ENCODE measurements at regions not wholly inside any gene's neighbourhood (a gene's known extent, or its start where the extent isn't known, plus 50 kb on each side); places are given as distances from the start of the nearest gene placed in this dataset.
"Not testable (repeated sequence)": the region's sequence is repeated elsewhere in the genome, so short reads cannot be mapped to it uniquely, and the experiment has no call there.

- no CpG with 5 or more reads among the region's 7 CpGs for WGBS, 2 donors (ENCODE audit: extremely low coverage in 2 of 2, insufficient read length in 2 of 2, insufficient replicate concordance in 1 of 2)
- Histone ChIP-seq H3K79me1 (ENCODE audit: low read depth, low read length) (no peaks in the 10 kb centered on the region), H3K4me2 (ENCODE audit: insufficient read depth, low read length, poor library complexity, severe bottlenecking) (no peak overlapping the region), H3K36me3 (replicated peaks in 1 of 2; ENCODE audit: control insufficient read depth in 2 of 2, insufficient read depth in 2 of 2, low read length in 2 of 2) (no peaks in the 10 kb centered on the region), H2AK5ac (ENCODE audit: low read depth, low read length) (no peak overlapping the region), H2BK5ac (ENCODE audit: low read length) (no peak overlapping the region), H3K27ac (replicated peaks; ENCODE audit: low read length) (no peak overlapping the region), H3K9me3 (replicated peaks in 1 of 2; ENCODE audit: control insufficient read depth in 2 of 2, insufficient read depth in 1 of 2, low read depth in 1 of 2, low read length in 2 of 2) (no peaks in the 10 kb centered on the region), H3K4me3 (ENCODE audit: low read length in 2 of 2) (no peak overlapping the region), H3K9ac (ENCODE audit: low read depth, low read length, poor library complexity) (no peak overlapping the region), H4K8ac (ENCODE audit: low read depth, low read length) (no peak overlapping the region), H3K27me3 (ENCODE audit: control insufficient read depth in 3 of 3, insufficient read depth in 3 of 3, low read depth in 1 of 3, low read length in 3 of 3) (no peaks in the 10 kb centered on the region), H3K18ac (ENCODE audit: low read length) (no peak overlapping the region), H2BK12ac (ENCODE audit: low read length) (no peak overlapping the region), H3K23ac (ENCODE audit: low read depth, low read length, poor library complexity) (no peak overlapping the region), H2AFZ (ENCODE audit: low read length) (no peak overlapping the region), H3K4ac (ENCODE audit: low read length) (no peak overlapping the region), H3K14ac (ENCODE audit: low read length) (no peak overlapping the region), H3K4me1 (ENCODE audit: control insufficient read depth in 2 of 2, insufficient read depth in 1 of 2, low read depth in 1 of 2, low read length in 2 of 2) (no peaks in the 10 kb centered on the region), H2BK120ac (ENCODE audit: low read depth, low read length) (no peak overlapping the region), H2BK15ac (ENCODE audit: low read length) (no peak overlapping the region), H4K91ac (ENCODE audit: low read depth, low read length, poor library complexity) (no peak overlapping the region)
- DNase-seq (ENCODE audit: low spot score) = no peak
Measured at GRCh38 chr4:79574741-79575451, 166.9 kb upstream of the GK2 start.

GRCh38 chr4:79563219-79563618, 155.2 kb upstream of the GK2 start:
- Histone ChIP-seq H4K8ac (ENCODE audit: low read depth, low read length) (no peak overlapping the region), H2BK5ac (ENCODE audit: low read length) (no peak overlapping the region), H3K4me2 (ENCODE audit: insufficient read depth, low read length, poor library complexity, severe bottlenecking) (no peak overlapping the region), H3K4ac (ENCODE audit: low read length) (no peak overlapping the region), H3K9me3 (replicated peaks in 1 of 2; ENCODE audit: control insufficient read depth in 2 of 2, insufficient read depth in 1 of 2, low read depth in 1 of 2, low read length in 2 of 2) (no peaks in the 10 kb centered on the region), H3K4me1 (ENCODE audit: control insufficient read depth in 2 of 2, insufficient read depth in 1 of 2, low read depth in 1 of 2, low read length in 2 of 2) (peaks cover 0 to 5% of the 10 kb centered on the region in 2 donors), H3K27me3 (ENCODE audit: control insufficient read depth in 3 of 3, insufficient read depth in 3 of 3, low read depth in 1 of 3, low read length in 3 of 3) (no peaks in the 10 kb centered on the region), H3K4me3 (ENCODE audit: low read length in 2 of 2) (no peak overlapping the region), H3K79me1 (ENCODE audit: low read depth, low read length) (no peaks in the 10 kb centered on the region), H3K18ac (ENCODE audit: low read length) (no peak overlapping the region), H3K14ac (ENCODE audit: low read length) (no peak overlapping the region), H4K91ac (ENCODE audit: low read depth, low read length, poor library complexity) (no peak overlapping the region), H3K36me3 (replicated peaks in 1 of 2; ENCODE audit: control insufficient read depth in 2 of 2, insufficient read depth in 2 of 2, low read length in 2 of 2) (no peaks in the 10 kb centered on the region), H2BK15ac (ENCODE audit: low read length) (no peak overlapping the region), H2AK5ac (ENCODE audit: low read depth, low read length) (no peak overlapping the region), H2BK12ac (ENCODE audit: low read length) (no peak overlapping the region), H2BK120ac (ENCODE audit: low read depth, low read length) (no peak overlapping the region), H3K9ac (ENCODE audit: low read depth, low read length, poor library complexity) (no peak overlapping the region), H2AFZ (ENCODE audit: low read length) (peak overlapping the region; percentile 24), H3K23ac (ENCODE audit: low read depth, low read length, poor library complexity) (no peak overlapping the region), H3K27ac (replicated peaks; ENCODE audit: low read length) (no peak overlapping the region)
- DNase-seq (ENCODE audit: low spot score) = no peak
- WGBS, 2 donors (ENCODE audit: extremely low coverage in 2 of 2, insufficient read length in 2 of 2, insufficient replicate concordance in 1 of 2) = no CpG with 5 or more reads among the region's 1 CpG

GRCh38 chr4:79561751-79562150, 153.7 kb upstream of the GK2 start:
- no peak overlapping the region for H2BK12ac ChIP-seq (ENCODE audit: low read length)
- WGBS, 2 donors (ENCODE audit: extremely low coverage in 2 of 2, insufficient read length in 2 of 2, insufficient replicate concordance in 1 of 2) = no CpG with 5 or more reads among the region's 1 CpG
- H3K4me2 ChIP-seq (ENCODE audit: insufficient read depth, low read length, poor library complexity, severe bottlenecking) = no peak overlapping the region
- H4K91ac ChIP-seq (ENCODE audit: low read depth, low read length, poor library complexity) = no peak overlapping the region
- H3K4me3 ChIP-seq (ENCODE audit: low read length in 2 of 2) = no peak overlapping the region
- no peak overlapping the region for H2BK15ac ChIP-seq (ENCODE audit: low read length)
- no peak overlapping the region for H2BK5ac ChIP-seq (ENCODE audit: low read length)
- H3K9ac ChIP-seq (ENCODE audit: low read depth, low read length, poor library complexity) = no peak overlapping the region
- no peak overlapping the region for H3K27ac ChIP-seq (replicated peaks; ENCODE audit: low read length)
- no peaks in the 10 kb centered on the region for H3K36me3 ChIP-seq (replicated peaks in 1 of 2; ENCODE audit: control insufficient read depth in 2 of 2, insufficient read depth in 2 of 2, low read length in 2 of 2)
- H3K14ac ChIP-seq (ENCODE audit: low read length) = no peak overlapping the region
- no peak overlapping the region for H2AK5ac ChIP-seq (ENCODE audit: low read depth, low read length)
- H3K4ac ChIP-seq (ENCODE audit: low read length) = no peak overlapping the region
- H3K18ac ChIP-seq (ENCODE audit: low read length) = no peak overlapping the region
- H3K9me3 ChIP-seq (replicated peaks in 1 of 2; ENCODE audit: control insufficient read depth in 2 of 2, insufficient read depth in 1 of 2, low read depth in 1 of 2, low read length in 2 of 2) = no peaks in the 10 kb centered on the region
- no peaks in the 10 kb centered on the region for H3K27me3 ChIP-seq (ENCODE audit: control insufficient read depth in 3 of 3, insufficient read depth in 3 of 3, low read depth in 1 of 3, low read length in 3 of 3)
- H3K4me1 ChIP-seq (ENCODE audit: control insufficient read depth in 2 of 2, insufficient read depth in 1 of 2, low read depth in 1 of 2, low read length in 2 of 2) = peaks cover 0 to 5% of the 10 kb centered on the region in 2 donors
- no peak overlapping the region for H3K23ac ChIP-seq (ENCODE audit: low read depth, low read length, poor library complexity)
- H2BK120ac ChIP-seq (ENCODE audit: low read depth, low read length) = no peak overlapping the region
- H2AFZ ChIP-seq (ENCODE audit: low read length) = no peak overlapping the region
- no peaks in the 10 kb centered on the region for H3K79me1 ChIP-seq (ENCODE audit: low read depth, low read length)
- no peak overlapping the region for H4K8ac ChIP-seq (ENCODE audit: low read depth, low read length)
- DNase-seq (ENCODE audit: low spot score) = no peak

GRCh38 chr4:79559398-79559797, 151.4 kb upstream of the GK2 start:
- not testable (repeated sequence) for H2BK120ac ChIP-seq (ENCODE audit: low read depth, low read length); H2AK5ac ChIP-seq (ENCODE audit: low read depth, low read length); DNase-seq (ENCODE audit: low spot score); H3K4ac ChIP-seq (ENCODE audit: low read length); H3K4me1 ChIP-seq (ENCODE audit: control insufficient read depth in 2 of 2, insufficient read depth in 1 of 2, low read depth in 1 of 2, low read length in 2 of 2); H3K4me2 ChIP-seq (ENCODE audit: insufficient read depth, low read length, poor library complexity, severe bottlenecking); H3K23ac ChIP-seq (ENCODE audit: low read depth, low read length, poor library complexity); H2BK15ac ChIP-seq (ENCODE audit: low read length); H3K4me3 ChIP-seq (ENCODE audit: low read length in 2 of 2); H2BK5ac ChIP-seq (ENCODE audit: low read length); H3K9ac ChIP-seq (ENCODE audit: low read depth, low read length, poor library complexity); H4K91ac ChIP-seq (ENCODE audit: low read depth, low read length, poor library complexity); H3K18ac ChIP-seq (ENCODE audit: low read length); H3K27ac ChIP-seq (replicated peaks; ENCODE audit: low read length); H3K79me1 ChIP-seq (ENCODE audit: low read depth, low read length); H4K8ac ChIP-seq (ENCODE audit: low read depth, low read length); H2BK12ac ChIP-seq (ENCODE audit: low read length); H2AFZ ChIP-seq (ENCODE audit: low read length); H3K9me3 ChIP-seq (replicated peaks in 1 of 2; ENCODE audit: control insufficient read depth in 2 of 2, insufficient read depth in 1 of 2, low read depth in 1 of 2, low read length in 2 of 2); H3K36me3 ChIP-seq (replicated peaks in 1 of 2; ENCODE audit: control insufficient read depth in 2 of 2, insufficient read depth in 2 of 2, low read length in 2 of 2); H3K14ac ChIP-seq (ENCODE audit: low read length); H3K27me3 ChIP-seq (ENCODE audit: control insufficient read depth in 3 of 3, insufficient read depth in 3 of 3, low read depth in 1 of 3, low read length in 3 of 3)
- no CpG with 5 or more reads among the region's 2 CpGs for WGBS, 2 donors (ENCODE audit: extremely low coverage in 2 of 2, insufficient read length in 2 of 2, insufficient replicate concordance in 1 of 2)
